Bone marrow (tissue), 2 donors: ENCODE measurements at regions not wholly inside any gene's neighbourhood (a gene's known extent, or its start where the extent isn't known, plus 50 kb on each side); places are given as distances from the start of the nearest gene placed in this dataset.

Experiments used
- DNase-seq, 2 donors: peaks; one replicate each; lab custom pipeline; 2025; lab: John Stamatoyannopoulos, UW

- DNase-seq, result no peak
Observed at GRCh38 chr1:208640295-208640694, 396.1 kb upstream of the PLXNA2 start.

DNA sequence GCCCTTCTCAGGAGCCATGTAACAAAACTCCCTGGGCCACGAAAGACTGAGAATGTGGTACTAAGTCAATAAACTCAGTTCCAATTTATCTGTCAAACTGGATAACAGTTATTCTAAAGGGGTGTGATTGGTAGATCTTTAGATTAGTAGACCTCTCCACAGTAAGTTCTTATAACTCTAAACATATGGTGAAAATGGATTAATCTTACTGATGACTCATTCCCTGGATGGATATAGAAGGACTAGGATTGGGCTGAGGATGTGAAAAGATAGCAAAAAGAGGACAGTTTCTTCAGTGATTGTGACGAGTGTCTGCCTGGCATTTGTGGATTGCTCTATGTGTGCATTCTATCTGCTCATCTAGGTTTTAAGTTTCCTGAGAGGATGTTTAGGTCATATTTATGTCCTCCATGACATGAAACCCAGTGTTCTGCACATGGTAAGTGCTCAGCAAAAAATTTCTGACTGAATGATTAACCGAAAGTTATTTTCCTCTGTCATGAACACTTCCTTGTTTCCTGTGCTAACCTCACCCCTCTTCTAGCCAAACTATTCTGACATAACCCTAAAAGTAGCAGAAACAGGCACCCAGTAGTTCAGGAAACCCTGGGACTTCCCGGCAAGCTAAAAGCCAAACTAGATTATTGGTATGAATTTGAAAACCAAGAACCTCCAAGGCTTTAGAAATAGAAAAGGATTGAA, 397.5 kb upstream of the PLXNA2 start:
- DNase-seq, result no peak

GRCh38 chr1:208643005-208643597, 398.9 kb upstream of the PLXNA2 start:
- no peak for DNase-seq

- DNase-seq, result no peak
Observed at GRCh38 chr1:208644401-208645160, 400.4 kb upstream of the PLXNA2 start.

DNA sequence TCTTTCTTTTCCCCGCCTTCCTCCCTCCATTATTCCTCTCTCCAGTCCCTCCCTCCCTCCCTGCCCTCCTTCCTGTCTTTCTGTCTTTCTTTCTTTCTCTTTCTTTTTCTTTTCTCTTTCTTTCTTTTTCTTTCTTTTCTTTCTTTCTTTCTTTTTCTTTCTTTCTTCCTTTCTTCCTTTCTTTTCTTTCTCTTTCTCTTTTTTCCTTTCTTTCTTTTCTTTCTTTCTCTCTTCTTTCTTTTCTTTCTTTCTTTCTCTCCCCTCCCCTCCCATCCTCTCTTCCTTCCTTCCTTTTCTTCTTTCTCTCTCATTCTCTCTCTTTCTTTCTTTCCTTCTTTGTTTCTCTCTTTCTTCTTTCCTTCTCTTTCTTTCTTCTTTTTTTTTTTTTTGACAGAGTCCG, 402.2 kb upstream of the PLXNA2 start:
- DNase-seq, result no peak

GRCh38 chr1:208648146-208648545, 404.0 kb upstream of the PLXNA2 start:
- no peak for DNase-seq

DNA sequence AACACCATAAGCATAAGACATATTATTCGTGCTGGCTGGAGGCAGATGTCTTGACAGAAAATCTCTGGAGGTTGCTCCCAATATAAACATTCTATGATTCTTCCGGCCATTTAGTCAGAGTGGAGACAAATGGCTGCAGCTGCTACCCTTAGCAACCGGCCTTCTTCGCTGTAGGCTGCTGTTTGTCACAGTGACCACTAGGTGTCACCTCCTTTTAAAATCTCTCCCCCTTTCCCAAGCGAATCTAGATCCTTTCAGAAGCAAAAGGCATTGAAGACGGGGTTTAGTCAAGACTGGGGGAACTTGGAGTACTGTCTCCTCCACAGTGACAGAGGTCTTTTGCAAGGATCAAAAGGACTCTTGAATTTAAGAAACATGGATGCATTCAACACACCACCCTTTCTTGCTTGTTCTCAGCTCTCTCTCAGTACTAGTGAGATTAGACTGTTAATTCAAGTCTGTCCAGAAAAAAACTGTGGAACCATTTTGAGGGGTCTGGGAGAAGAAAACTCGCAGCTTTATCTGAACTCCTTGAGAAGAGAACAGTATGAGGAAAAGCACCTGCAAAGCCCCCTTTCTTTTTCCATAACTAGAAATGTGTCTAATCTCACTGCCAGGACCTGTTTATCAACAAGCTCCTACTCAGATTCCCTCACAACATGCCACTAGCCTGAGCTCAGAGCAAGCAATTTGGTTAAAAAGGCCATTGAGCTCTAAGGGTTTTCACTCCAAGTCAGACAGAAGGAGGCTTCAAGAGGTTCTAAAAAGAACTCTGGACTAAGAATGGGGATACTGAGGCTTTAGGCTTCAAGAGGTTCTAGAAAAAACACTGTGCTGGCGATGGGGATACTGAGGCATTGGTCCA, 408.3 kb upstream of the PLXNA2 start:
- peak in 1 of 2 donors; percentile 39 for DNase-seq

DNA sequence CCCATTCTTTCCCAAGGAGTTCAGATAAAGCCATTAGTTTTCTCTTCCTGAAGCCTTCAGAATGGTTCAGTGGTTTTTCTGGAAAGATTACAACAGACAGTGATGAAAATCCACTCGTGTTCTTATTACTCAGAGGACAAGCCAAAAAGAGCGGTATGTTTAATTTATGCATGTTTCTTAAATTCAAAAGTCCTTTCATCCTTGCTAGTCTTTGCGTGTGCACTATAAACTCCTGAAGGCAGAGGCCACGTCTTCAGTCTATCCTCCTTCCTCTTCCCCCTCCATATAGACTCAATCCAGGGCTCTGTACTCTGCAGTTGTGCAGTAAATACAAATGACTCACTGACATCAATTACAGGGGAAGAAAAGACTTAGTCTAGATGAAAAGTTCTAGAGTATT, 409.2 kb upstream of the PLXNA2 start:
- DNase-seq, result no peak

GRCh38 chr1:208654241-208654640, 410.1 kb upstream of the PLXNA2 start:
- no peak for DNase-seq

GRCh38 chr1:208665936-208666335, 421.8 kb upstream of the PLXNA2 start:
- no peak for DNase-seq

DNA sequence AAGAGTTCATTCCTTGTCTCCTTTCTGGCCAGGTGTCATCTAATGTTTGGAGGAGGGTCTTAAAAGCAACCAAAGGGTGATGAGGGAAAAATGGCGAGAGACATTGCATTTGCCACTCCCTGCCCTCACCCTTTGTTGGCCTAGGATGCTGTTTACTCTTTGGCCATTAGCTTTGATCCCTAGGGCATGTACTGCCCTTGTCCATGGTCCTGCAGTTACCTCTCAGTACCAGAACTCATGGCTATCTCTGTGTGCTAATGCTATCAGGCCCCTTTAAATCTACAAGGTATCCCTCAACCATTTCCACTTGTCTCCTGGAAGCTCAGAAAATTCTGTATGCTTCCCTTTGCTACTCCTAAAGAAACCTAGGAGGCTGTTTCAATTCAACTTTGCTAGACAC, 424.8 kb upstream of the PLXNA2 start:
- no peak for DNase-seq

- DNase-seq, result no peak
Observed at GRCh38 chr1:208670778-208671177, 426.6 kb upstream of the PLXNA2 start.

- DNase-seq, result no peak
Observed at GRCh38 chr1:208681878-208682663, 437.9 kb upstream of the PLXNA2 start.

GRCh38 chr1:208682664-208683013, 438.5 kb upstream of the PLXNA2 start:
- DNase-seq, result no peak

- no peak for DNase-seq
Observed at GRCh38 chr1:208683141-208683540, 439.0 kb upstream of the PLXNA2 start.

- DNase-seq, result no peak
Observed at GRCh38 chr1:208684192-208684591, 440.0 kb upstream of the PLXNA2 start.

- DNase-seq, result no peak
Observed at GRCh38 chr1:208686592-208686991, 442.4 kb upstream of the PLXNA2 start.

- no peak for DNase-seq
Observed at GRCh38 chr1:208688656-208689315, 444.6 kb upstream of the PLXNA2 start.

GRCh38 chr1:208691012-208691411, 446.8 kb upstream of the PLXNA2 start:
- DNase-seq, result no peak

DNA sequence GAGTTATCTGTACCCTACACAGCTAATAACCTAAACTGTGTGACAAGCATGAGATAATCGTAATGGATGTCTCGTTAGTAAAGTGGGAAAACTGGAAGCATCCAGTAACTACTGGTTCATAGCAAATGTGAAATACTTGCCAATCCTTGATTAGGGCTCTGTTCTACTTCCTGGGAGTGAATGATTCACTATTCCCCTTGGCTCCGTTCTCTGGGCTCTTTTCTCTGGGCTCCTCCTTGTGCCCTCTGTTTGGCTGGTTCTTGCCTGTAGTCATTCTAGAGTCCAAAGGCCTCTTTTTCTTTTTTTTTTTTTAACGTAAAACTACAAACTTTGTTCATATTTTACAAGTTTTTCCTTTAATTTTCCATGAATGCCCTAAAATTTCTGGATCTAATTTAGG, 465.8 kb upstream of the PLXNA2 start:
- DNase-seq, result no peak

DNA sequence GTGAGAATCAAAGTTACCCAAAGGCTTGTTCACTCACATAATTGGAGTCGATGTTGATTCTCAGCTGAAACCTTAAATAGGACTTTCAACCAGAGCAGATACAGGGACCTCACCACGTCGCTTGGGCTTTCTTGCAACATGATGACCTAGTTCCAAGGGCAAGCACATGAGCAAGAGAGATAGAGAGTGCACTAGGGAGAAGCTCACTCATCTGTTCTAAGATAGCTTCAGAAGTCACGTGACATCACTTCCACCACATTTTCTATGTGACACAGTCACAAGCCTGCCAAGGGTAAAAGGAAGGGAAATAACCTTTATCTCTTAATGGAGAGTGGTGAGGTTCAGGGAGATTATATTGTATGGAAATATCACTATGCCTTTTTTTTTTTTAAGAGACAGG, 470.1 kb upstream of the PLXNA2 start:
- no peak for DNase-seq
